Caki2 (cell line): ENCODE measurements at regions not wholly inside any gene's neighbourhood (a gene's known extent, or its start where the extent isn't known, plus 50 kb on each side); places are given as distances from the start of the nearest gene placed in this dataset.

Source experiments
- DNase-seq: peaks from one replicate; pipeline ENCODE4 v3.0.0-alpha.2; 2015; ENCODE audit warnings: low read depth
- in situ Hi-C: cut with HindIII; loops from 2 replicates; pipeline ENCODE4 v1.10.0; 2016; ENCODE audit warnings: low sequenced_read_pairs, low pct_unique_long_range_greater_than_20kb, mixed read lengths

DNA sequence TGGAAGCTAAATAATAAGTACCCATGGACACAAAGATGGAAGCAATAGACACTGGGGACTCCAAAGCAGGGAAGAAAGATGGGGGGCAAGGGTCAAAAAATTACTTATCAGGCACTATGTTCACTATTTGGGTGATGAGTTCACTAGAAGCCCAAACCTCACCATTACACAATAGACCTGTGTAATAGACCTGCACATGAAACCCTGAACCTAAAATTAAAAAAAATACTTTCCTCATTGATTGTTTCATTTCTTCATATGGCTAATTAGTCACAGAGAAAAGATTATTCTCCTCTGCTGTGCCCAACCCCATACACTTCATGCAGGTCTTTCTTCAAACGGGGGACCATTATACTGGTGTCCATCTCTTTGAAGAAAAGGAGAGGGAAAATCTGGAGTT is 213.0 kb upstream of the DTNBP1 start:
- in situ Hi-C loops = no loop called here
- no peak for DNase-seq

DNA sequence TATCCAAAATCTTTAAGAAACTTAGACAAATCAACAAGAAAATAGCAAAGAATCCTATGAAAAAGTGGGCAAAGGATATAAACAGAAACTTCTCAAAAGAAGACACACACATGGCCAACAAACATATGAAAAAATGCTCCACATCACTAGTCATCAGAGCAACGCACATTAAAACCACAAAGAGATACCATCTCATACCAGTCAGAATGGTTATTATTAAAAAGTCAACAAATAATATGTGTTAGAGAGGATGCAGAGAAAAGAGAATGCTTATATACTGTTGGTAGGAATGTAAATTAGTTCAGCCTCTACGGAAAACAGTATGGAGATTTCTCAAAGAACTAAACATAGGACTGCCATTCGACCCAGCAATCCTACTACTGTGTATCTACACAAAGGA is 212.0 kb upstream of the DTNBP1 start:
- DNase-seq = no peak
- in situ Hi-C loops = no loop called here

DNA sequence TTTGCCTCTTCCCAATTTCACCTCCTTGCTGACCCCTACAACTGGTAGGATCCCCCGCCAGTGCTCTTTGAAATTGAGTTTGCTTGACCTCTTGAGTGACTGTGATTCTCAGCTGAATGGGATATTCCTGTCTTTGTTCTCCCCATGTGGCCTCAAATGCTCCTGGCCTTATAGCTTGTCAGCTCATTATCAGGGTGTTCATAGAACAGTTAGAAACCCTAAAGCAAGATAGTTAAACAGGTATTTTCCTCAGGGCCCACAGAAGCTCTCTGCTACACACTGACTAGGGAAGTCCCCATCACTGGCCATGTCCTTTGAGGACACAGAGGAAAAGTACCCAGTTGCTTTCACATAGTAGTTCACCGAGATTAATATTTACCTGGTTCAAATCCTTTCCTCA is 211.5 kb upstream of the DTNBP1 start:
- DNase-seq = no peak
- in situ Hi-C loops = no loop called here

DNA sequence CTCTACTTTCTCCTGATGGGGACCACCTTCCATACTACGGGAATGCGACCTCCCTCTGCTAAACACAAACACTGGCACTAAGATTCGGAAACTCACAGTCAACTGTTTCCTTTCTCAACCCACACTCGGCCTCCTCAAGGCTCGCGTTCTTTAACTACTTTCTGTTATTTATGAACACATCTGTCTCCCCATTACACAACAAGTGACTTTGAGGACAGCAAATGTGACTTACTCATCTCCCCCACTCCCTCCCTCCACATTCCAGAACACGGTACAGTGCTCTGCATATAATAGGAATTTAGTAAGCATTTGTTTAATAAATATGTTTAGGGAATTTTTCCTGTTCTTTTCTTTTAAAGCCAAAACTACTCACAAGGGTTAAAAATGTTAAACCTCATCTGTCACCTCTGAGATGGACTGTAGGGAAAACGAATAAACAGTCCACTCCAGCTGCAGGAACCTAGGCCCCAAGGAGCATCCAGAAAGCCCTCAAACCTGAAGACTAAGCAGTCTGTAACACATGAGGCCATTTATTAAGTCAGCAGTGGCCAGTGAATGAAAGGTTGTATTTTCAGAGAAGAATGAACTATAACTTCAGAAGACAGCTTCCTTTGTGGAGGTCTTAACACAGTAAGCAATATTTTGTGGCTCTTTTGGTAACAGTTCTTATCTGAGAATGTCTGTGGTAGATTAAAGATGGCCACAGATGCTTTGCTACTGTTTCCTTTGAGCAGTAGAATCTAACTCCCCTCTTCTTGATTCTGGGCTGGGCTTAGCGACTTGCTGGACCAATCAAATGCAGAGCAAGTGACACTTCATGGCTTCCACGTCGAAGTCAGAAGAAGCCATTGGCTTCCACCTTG is 209.6 kb upstream of the DTNBP1 start:
- DNase-seq = no peak
- in situ Hi-C loops = no loop called here

DNA sequence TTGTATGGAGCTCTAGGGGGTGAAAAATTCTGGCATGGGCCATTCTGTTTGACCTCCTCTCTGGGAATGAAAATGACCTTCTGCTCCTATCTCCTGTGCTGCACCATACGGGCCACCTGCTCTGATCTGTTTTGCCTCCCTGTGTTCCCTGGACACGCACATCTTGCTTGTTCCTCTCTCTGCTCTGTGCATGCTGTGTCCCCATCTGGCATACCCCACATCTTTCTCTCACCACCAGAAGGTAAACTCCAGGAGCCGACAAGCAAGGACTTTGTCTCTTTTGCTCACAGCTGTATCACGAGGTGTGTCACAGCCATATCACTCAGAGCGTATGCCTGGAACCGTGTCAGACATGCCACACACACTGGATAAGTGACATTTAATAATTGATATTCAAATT is 208.4 kb upstream of the DTNBP1 start:
- in situ Hi-C loops = no loop called here
- DNase-seq = no peak

DNA sequence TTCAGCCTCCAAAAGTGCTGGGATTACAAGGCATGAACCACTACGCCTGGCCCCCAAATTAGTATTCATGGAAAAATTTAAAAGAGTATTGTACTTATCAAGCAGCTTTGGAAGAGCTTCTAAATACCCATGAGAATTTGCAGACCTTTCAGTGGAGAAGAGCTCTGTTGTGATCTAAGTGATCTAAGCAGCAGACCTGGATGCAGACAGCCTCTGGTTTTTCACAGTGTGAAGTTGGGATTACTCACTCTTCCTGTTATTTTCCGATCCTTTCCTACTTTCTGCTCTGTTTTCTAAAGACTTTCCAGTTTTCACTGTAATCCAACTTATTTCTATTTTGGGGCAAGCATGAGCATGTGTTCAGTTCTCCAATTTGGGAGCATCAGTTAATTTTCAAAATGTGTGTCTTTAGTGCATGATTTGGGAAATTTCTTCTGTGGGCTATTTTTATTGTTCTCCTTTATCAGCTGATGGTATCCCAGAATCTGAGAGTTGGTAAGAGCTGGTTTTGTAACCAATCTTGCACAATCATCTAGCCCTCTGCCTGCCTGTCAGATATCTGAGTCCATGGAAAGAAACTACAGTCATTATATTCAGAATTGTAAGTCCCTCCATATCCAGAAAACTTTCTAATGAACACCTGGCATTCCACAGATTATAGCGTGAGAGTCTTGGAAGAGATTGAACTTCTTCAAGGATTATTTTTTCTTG is 207.7 kb upstream of the DTNBP1 start:
- no peak for DNase-seq
- in situ Hi-C loops = no loop called here

DNA sequence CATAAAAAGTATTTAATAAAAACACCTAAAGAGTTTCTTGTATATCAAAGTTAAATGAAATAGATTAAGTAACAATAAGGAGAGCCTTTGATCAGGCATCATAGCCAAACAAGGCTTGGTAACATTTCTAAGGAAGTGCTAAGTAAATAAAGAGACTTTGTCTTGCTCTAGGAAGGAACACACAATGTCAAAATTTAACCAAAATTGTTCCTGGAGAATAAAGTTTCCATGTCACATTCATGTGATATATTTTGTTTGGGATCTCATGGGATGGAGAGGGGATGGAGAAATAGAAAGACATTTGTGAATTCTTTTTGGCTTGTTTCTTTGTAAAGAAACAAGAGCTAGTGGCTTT is 201.9 kb upstream of the DTNBP1 start:
- DNase-seq = no peak
- in situ Hi-C loops = no loop called here

DNA sequence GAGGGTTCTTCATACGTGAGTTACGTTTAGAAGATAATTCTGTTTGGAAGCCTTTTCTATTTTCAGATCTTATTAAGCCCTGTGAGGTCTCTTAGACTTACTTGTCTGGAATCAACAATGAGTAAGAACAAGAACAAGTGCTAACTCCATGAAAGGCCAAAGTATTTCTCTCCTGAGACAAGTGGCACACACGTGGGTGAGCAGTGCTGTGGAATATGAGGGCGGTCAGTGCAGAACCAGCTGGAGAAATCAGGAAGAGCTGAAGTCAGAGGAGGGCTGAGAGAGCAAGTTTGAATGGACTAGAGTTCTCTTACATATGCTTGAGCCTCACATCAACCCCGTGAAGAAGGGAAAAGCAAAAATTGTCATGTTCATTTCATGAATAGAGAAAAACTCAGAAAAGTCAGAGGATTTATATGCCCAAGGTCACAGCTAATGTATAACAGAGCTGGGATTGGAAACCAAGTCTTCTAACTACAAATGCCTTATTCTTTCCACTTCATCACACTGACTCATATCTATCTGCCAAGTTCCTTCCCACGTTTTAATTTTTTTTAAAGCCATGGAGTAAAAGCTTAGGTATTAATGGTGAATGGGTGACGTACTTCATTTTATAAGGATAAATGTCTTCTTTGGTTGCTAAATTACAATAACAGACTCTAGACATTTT is 201.3 kb upstream of the DTNBP1 start:
- no peak for DNase-seq
- in situ Hi-C loops = no loop called here

DNA sequence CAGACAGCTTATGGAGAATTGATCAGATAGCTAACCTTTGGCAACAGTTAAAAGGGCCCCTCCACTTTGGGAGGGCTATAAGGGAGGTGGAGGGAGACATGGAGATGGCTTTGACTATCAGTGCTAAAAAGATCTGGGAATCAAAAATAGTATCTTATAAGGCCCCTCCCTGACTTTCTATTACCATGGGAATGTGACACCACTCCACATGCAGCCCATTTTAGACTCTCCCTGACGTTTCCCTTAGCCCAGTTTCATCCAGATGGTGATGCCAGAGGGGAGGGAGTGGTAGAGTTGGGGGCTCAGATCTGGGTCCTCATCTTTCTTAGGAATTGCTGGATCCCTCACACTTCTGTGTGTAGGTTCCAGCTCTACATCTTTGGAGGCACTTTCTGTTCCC is 200.0 kb upstream of the DTNBP1 start:
- in situ Hi-C loops = no loop called here
- no peak for DNase-seq

DNA sequence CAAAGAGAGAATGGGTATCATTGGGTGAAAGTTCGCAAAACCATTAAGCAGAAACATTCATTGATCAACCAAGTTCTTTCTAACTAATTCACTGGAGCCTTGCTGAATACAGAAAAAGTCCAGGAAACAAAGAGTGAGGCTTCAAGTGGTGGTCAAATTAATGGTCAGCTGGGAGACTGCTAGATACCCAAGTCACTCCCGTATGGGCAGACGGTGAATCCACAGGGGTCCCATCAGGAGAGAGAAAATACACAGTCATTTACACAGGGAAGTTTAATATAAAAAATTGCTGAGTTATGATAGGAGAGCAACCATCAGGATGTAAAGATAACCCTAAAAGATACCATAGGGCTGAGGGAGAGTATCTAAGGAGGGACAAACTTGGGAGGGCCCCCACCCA is 198.7 kb upstream of the DTNBP1 start:
- in situ Hi-C loops = no loop called here

DNA sequence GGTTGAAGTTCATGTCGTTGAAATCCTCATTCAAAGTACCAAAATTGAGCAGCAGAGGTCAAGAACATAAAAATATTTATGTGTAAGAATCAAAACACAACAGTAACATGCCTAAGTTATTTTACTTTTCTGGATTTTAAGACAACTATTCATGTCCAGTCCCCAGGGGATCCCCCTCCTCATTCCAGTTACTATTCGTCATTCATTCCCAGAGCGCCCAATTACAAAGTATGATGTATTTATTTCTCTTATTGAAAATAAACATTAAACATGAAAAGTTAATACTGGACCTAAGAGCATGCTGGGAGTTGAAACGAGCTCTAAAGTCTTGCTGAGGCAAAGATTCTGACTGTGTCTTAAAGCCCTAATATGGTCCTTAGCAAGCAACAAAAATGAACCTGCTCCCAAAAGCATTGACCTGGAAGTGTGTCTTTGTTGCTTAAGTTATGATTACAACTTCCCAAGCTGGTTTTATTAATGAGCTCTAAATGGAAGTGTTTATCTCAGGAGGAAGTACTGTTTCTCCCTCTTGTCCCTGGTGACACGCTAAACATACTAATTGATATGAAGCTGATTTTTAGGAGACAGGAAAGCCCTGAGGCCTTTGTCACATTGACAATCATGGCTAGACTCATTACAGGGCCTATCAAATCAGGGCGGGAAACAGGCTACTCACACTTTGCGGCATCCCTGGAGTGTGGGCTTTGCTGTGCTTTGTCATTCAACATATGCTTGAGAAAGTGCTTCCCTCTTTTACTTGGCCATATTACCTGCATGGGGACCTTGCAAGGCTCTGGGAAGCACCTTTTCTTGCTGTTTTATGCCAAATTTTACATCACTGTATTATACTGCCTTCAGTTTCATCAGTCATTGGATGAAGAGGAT is 192.2 kb upstream of the DTNBP1 start:
- no peak for DNase-seq
- in situ Hi-C loops = no loop called here

More for the DNA sequence above, 198.7 kb upstream of the DTNBP1 start:
- DNase-seq = no peak

DNA sequence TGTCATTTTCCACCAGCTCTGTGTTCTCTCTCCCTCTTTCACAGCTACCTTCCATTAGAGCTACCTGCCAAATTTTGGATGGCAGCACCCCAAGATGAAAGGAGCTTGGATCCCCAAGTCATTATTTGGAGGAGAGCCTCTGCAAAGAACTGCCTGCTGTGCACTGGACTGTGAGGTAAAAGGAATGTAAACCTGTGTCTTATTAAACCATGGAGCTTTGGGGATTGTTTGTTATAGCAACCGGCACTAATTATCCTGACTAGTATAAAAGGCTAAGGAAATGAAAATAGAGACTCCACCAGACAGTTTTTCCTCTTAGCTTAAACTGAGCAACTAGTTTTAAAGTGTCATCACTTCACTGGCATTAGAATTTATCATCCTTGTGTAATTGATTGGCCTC is 191.6 kb upstream of the DTNBP1 start:
- in situ Hi-C loops = no loop called here
- DNase-seq = no peak

DNA sequence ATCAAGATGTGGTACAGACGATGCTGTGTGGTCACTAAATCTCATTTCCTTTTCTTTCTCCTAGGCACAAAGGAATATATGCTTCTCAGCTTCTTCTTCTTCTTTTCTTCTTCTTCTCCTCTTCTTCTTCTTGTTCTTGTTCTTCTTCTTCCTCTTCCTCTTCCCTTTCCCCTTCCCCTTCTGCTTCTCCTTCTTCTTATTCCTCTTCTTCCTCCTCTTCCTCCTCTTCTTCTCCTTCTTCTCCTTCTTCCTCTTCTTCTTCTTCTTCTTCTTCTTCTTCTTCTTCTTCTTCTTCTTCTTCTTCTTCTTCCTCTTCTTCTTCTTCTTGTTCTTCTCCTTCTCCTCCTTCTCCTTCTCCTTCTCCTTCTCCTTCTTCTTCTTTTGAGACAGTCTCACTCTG is 190.4 kb upstream of the DTNBP1 start:
- in situ Hi-C loops = no loop called here
- DNase-seq = no peak

DNA sequence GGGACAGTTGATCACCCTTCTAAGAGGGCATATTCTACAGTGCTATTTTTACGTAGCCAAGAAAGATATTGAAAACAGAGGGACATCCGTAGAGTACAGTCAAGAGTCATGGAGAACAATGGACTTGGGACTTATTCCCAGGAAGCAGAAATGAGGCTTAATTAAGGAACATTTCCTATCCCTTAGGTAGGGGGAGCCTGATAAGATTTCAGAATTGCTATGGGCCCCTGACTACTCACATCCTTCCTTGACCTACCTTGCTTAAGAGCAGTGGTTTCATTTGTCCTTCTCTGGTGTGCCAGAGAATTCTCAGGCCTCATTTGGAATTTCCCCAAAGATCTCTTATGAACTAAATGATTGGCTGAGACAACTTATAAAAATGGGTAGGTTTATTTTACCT is 189.5 kb upstream of the DTNBP1 start:
- no peak for DNase-seq
- in situ Hi-C loops = no loop called here

DNA sequence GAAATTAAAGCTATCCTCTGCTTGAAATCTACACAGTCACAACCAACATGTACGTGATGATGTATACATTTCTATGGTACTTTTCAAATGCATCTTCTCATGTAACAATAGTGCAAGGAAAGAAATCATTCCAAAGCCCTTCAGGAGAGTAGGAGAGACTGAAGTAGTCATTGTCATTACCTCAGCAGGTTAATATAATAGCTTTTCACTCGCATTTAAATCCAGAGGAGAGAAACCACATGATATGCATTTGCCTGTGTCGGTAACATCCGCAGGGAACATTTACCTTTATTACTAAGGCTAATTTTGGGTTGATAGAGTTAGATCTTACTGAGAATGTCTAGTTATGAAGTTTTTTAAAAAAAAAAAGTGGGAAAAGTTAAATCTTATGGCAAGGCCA is 186.6 kb upstream of the DTNBP1 start:
- in situ Hi-C loops = no loop called here
- no peak for DNase-seq

DNA sequence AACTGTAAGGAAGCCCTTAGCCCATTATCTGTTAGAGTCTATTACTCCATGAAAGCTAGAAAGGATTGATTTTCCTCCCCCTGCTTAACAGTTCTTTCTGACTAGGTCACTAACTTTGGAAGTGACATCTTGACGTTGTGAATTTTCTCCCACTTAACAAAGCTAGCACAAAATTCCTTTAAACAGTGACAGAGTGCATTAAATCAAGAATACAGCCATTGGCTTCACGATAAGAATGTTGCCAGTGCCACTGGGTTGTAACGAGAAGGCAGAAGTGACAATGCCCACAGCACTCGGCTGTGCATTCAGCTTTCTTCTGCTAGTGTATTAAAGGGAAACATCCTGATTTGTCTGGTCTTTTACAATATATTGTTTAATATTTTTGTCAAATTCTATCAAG is 182.7 kb upstream of the DTNBP1 start:
- in situ Hi-C loops = no loop called here

DNA sequence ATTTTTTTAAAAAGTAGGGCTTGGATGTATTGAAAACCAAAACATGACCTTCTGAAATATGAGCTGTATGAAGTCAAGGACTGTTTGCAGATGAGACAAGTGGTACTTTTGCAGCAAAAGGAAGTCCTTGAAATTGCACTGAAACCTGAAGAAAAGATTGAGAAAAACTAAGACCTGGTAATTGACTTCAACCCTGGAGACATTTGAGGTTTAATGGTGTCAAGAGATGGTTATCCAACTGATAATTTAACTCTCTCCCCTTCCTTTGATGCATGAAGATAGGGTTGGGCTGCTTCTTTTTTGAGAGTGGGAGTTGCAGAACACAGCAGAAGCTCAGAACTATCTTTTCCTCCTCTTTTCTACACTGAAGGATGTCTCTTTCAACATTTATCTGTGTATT is 180.9 kb upstream of the DTNBP1 start:
- no peak for DNase-seq
- in situ Hi-C loops = no loop called here

More for the DNA sequence above, 182.7 kb upstream of the DTNBP1 start:
- no peak for DNase-seq

DNA sequence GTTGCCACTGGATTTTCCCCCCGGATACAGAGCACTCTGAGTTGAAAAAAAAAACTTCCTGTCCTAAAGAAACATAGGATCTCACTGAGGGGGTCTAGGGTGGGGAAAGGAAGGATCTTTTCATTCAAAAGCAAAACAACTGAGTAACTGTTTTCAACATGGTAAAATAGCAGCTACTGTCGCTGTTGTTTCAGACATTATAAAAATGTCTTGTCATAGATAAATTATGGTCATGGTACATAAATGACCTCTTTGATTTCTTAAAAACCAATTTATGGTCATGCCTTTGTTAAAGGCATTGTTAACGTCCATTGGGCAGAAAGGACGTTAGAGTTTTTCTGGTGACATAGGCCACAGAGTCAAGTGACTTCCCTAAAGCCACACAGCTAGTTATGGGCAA is 180.4 kb upstream of the DTNBP1 start:
- DNase-seq = no peak
- in situ Hi-C loops = no loop called here

DNA sequence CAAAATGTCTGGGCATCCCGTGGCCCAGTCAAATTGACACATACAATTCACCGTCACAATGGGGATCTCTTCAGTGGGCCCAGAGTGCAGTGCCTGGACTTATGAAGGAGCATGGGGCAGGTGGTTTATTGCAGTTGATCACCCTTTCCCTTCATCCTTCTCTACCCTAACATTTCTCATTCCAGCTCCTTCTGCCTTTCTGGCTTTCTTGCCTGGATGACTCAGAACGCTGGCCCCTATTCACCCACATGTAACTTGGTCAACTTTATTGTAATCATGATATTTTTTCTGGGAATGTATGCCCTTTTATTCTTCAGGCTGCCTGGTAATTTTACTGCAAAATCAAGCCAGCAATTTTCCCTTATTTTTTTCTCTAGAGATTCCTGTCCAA is 179.9 kb upstream of the DTNBP1 start:
- in situ Hi-C loops = no loop called here
- no peak for DNase-seq
